ENCODE measurements at regions not wholly inside any gene's neighbourhood (a gene's known extent, or its start where the extent isn't known, plus 50 kb on each side); places are given as distances from the start of the nearest gene placed in this dataset.

- Histone ChIP-seq H3K9me3 (no peaks in the 10 kb centered on the region), H3K27ac (no peak overlapping the region), H3K4me1 (peaks cover 0 to 24% (median 0%) of the 10 kb centered on the region in 4 donors), H3K4me3 (no peak overlapping the region), H3K36me3 (no peaks in the 10 kb centered on the region), H3K27me3 (no peaks in the 10 kb centered on the region)
- DNase-seq (no peak), ATAC-seq (peak; percentile 27 to 64 (median 38))
- 56% methylated on average over 4 of the region's 4 CpGs for WGBS (ENCODE audit: insufficient coverage, low coverage, low lambda C conversion rate, missing lambda C conversion rate)
- intact Hi-C loops (cut with DNase I) = no loop called here
- TF ChIP-seq, protein P1, sequence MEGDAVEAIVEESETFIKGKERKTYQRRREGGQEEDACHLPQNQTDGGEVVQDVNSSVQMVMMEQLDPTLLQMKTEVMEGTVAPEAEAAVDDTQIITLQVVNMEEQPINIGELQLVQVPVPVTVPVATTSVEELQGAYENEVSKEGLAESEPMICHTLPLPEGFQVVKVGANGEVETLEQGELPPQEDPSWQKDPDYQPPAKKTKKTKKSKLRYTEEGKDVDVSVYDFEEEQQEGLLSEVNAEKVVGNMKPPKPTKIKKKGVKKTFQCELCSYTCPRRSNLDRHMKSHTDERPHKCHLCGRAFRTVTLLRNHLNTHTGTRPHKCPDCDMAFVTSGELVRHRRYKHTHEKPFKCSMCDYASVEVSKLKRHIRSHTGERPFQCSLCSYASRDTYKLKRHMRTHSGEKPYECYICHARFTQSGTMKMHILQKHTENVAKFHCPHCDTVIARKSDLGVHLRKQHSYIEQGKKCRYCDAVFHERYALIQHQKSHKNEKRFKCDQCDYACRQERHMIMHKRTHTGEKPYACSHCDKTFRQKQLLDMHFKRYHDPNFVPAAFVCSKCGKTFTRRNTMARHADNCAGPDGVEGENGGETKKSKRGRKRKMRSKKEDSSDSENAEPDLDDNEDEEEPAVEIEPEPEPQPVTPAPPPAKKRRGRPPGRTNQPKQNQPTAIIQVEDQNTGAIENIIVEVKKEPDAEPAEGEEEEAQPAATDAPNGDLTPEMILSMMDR (IDR thresholded peaks at IDR 0.05) = no peak
These were observed 76.9 kb upstream of the ZFHX3 start for GRCh38 chr16:73124665-73125375.

DNA sequence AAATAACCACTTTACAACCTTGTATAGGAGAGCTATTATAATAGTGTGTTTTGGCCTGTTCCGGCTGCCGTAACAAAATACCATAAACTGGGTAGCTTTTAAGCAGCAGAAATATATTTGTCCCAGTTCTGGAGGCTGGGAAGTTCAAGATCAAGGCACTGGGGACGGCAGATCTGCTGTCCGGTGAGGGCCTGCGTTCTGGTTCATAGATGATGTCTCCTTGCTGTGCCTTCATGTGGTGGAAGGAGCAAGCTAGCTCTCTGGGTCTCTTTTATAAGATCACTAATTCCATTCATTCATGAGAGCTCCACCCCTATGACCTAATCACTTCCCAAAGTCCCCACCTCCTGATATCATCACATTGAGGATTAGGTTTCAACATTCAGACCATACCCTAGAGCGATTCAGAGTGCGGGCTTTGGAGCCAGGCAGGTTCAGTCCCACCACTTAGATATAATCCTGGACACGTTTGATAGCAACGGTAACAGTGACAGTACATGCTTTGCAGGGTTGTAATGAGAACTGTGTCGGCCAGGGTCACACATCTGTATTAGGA lies 76.2 kb upstream of the ZFHX3 start:
- TF ChIP-seq, protein P1 (IDR thresholded peaks at IDR 0.05) = no peak
- no peak for TF ChIP-seq POLR2A (IDR thresholded peaks at IDR 0.05)
- H3K27ac ChIP-seq = no peak overlapping the region
- H3K9me3 ChIP-seq = no peaks in the 10 kb centered on the region
- H3K4me3 ChIP-seq = no peak overlapping the region
- intact Hi-C loops (cut with DNase I) = no loop called here
- peaks cover 0 to 25% (median 0%) of the 10 kb centered on the region in 4 donors for H3K4me1 ChIP-seq
- H3K36me3 ChIP-seq = no peaks in the 10 kb centered on the region
- DNase-seq (no peak), ATAC-seq (peak in 1 of 4 donors; percentile 16)
- no peaks in the 10 kb centered on the region for H3K27me3 ChIP-seq
- WGBS (ENCODE audit: insufficient coverage, low coverage, low lambda C conversion rate, missing lambda C conversion rate) = 85% methylated on average over 5 of the region's 10 CpGs

DNA sequence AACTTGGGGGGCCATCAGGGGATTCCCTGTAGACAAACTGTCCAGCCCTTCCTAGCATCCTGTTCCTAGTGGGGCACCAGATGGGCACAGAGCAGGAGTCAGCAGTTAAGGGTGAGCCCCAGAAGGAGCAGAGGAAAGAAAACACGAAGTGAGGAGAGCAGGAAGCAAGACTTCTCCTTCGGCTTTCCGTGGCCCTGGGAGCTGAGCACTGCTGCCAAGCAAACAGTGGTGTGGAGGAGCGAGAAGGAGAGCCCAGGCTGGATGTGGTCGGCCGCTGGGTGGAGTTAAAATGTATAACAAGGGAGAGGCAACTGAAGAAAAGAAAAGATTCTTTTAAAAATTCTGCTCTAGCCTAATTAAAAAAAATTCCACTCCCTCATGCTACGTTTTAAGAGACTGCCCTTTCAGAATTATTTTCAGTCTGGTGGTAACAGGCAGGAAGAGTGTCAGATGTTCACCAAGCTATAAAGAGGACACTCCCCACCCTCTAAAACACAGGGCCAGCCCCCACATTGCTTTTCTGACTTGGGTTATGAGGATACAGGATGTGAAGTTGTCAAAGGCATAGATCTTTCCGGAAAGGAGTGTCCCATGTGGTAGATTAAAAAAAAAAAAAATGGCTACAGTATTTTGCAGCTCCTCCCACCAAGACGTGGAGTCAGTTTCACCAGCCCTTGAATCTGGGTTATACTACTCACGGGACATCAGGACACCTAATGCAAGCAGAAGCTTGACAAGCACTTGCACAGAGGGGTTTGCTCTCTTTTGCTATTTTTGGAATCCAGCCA lies 74.9 kb upstream of the ZFHX3 start:
- intact Hi-C loops (cut with DNase I) = no loop called here
- peak in 2 of 3 donors; percentile 39 to 52 for DNase-seq
- Histone ChIP-seq H3K27me3 (no peaks in the 10 kb centered on the region), H3K27ac (peak overlapping the region in 2 of 3 donors; percentile 5 to 22), H3K9me3 (no peaks in the 10 kb centered on the region), H3K4me3 (no peak overlapping the region), H3K4me1 (peaks cover 0 to 25% (median 0%) of the 10 kb centered on the region in 4 donors), H3K36me3 (no peaks in the 10 kb centered on the region)
- ATAC-seq = peak; percentile 19 to 56 (median 43)
- 41% methylated on average over 10 of the region's 10 CpGs for WGBS (ENCODE audit: insufficient coverage, low coverage, low lambda C conversion rate, missing lambda C conversion rate)
- TF ChIP-seq POLR2A (IDR thresholded peaks at IDR 0.05) = no peak
- TF ChIP-seq, protein P1 (IDR thresholded peaks at IDR 0.05) = no peak

GRCh38 chr16:73116576-73116975 lies 68.6 kb upstream of the ZFHX3 start:
- DNase-seq = no peak
- Histone ChIP-seq H3K36me3 (no peaks in the 10 kb centered on the region), H3K27ac (no peak overlapping the region), H3K4me1 (peaks cover 0 to 6% (median 0%) of the 10 kb centered on the region in 4 donors), H3K27me3 (no peaks in the 10 kb centered on the region), H3K9me3 (no peaks in the 10 kb centered on the region), H3K4me3 (no peak overlapping the region)
- WGBS (ENCODE audit: insufficient coverage, low coverage, low lambda C conversion rate, missing lambda C conversion rate) = 100% methylated on average over 2 of the region's 2 CpGs
- TF ChIP-seq POLR2A (IDR thresholded peaks at IDR 0.05) = no peak
- TF ChIP-seq, protein P1 (IDR thresholded peaks at IDR 0.05) = no peak
- no peak for ATAC-seq
- intact Hi-C loops (cut with DNase I) = no loop called here

All from right lobe of liver (tissue), 6 donors.